ENCODE measurements at regions not wholly inside any gene's neighbourhood (a gene's known extent, or its start where the extent isn't known, plus 50 kb on each side); places are given as distances from the start of the nearest gene placed in this dataset.
"Not testable (repeated sequence)": the region's sequence is repeated elsewhere in the genome, so short reads cannot be mapped to it uniquely, and the experiment has no call there.

DNA sequence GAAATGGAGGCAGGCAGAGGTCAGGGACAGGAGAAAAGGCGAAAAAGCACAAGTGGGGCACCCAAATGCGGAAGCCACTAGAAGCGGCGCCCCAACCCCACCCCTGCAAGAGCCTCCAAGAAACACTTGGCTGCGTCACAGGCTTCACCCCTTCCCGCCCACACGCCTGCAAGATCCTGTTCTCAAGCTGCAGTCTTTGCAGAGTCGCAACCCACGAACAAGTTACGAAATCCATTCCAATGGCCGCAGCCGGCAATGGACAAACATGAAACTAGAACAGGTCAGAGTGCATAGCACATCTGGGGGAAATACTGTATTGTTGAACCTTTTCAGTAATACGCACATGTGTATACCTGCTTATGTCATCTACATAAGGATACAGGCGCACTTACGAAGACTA, 103.6 kb downstream of the PSMG1 start:
- no peak for DNase-seq
- Histone ChIP-seq H3K36me3 (replicated peaks; ENCODE audit: control insufficient read depth, insufficient read depth, low read length) (no peaks in the 10 kb centered on the region), H3K4me3 (ENCODE audit: insufficient read depth, low read depth, low read length) (no peak overlapping the region), H3K27me3 (ENCODE audit: control insufficient read depth, insufficient read depth, low read length) (no peaks in the 10 kb centered on the region; the same call in 1 of the 2 replicates)

DNA sequence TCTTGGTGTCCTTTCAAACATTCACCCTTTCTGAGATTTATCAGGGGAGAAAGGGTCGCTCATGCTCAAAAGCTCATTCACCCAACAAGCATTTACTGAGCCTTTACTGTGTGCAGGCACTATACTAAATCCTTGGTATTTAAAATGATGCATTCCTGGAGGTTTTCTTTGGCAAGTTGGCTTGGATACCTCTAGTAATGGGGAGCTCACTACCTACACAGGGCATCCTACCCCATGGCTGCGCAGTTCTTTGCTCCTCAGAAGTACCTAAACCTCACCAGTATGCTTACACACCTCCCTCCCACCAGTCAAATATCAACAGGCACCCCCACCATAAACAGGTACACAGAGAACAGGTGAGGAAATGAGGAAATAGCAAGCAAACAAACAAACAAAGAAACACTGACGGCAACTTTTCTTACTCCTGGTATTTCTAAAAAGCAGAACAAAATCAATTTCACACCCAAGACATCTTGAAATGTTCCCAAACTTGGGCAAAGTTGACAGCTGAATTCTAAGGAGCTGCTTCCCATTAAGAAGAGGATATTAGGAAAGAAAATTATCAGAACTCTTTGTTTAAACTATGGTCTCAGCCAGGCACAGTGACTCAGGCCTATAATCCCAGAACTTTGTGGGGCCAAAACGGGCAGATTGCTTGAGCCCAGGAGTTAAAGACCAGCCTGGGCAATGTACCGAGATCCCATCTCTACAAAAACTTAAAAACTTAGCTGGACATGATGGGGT, 104.8 kb downstream of the PSMG1 start:
- no peak overlapping the region for H3K4me3 ChIP-seq (ENCODE audit: insufficient read depth, low read depth, low read length)
- H3K36me3 ChIP-seq (replicated peaks; ENCODE audit: control insufficient read depth, insufficient read depth, low read length), result no peaks in the 10 kb centered on the region
- DNase-seq, result no peak
- H3K27me3 ChIP-seq (ENCODE audit: control insufficient read depth, insufficient read depth, low read length), result no peaks in the 10 kb centered on the region; the same call in 1 of the 2 replicates

DNA sequence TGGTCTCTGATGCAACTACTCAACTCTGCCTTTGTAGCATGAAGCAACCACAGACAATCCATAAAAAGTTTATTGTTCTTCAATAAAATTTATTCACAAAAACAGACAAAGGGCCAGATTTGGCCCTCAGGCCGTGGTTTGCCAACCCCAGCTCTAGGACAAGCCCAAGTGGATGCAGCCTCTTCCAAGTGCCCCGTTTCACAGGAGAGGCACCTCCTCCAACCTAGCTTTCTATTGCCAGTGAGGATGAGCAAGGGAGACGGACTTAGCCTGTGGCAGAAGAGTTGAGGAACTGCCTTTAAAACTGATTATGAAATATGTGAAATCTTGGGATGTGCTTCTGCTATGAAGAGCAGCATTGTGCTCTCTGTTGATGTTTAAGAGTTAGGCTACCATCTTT, 105.4 kb downstream of the PSMG1 start:
- DNase-seq, result no peak
- no peaks in the 10 kb centered on the region; the same call in 1 of the 2 replicates for H3K27me3 ChIP-seq (ENCODE audit: control insufficient read depth, insufficient read depth, low read length)
- H3K4me3 ChIP-seq (ENCODE audit: insufficient read depth, low read depth, low read length), result no peak overlapping the region
- H3K36me3 ChIP-seq (replicated peaks; ENCODE audit: control insufficient read depth, insufficient read depth, low read length), result no peaks in the 10 kb centered on the region

DNA sequence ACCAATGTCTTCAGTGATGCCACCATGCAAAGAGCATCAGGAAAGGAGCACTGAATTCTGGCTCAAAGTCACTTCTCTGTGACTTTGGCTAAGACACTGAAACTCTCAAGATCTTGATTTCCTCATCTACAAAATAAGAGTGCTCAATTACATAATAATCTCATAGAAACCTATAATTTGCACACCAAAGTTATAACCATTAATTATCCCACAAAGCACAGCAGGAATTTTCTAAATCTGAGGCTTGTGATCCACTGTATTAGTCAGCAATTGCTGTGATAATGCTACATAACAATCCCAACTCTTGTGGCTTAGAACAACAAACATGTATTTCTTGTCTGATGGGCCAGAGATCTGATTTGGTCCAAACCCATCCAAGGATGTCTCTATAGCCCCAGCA, 108.7 kb downstream of the PSMG1 start:
- no peaks in the 10 kb centered on the region; the same call in 1 of the 2 replicates for H3K27me3 ChIP-seq (ENCODE audit: control insufficient read depth, insufficient read depth, low read length)
- DNase-seq, result no peak
- no peak overlapping the region for H3K4me3 ChIP-seq (ENCODE audit: insufficient read depth, low read depth, low read length)
- H3K36me3 ChIP-seq (replicated peaks; ENCODE audit: control insufficient read depth, insufficient read depth, low read length), result no peaks in the 10 kb centered on the region

DNA sequence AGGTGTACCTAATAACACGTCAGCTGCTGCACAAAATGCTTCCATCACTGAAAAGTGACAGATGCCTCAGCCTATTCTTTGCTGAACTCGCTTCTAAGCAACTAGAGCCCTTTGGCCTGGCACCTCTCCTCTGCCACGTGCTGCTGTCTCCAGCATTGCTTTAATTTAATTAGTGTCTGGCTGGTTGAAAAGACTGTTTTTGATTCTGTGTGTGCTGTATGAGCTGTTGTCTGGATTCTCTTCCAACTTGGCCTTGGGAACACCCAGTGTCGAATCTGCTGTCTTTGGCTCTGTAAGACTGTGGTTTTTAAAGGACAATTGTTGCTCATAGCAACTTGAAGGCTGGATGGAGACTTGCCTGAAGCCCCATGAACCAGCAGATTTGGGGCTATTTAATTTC, 109.5 kb downstream of the PSMG1 start:
- H3K36me3 ChIP-seq (replicated peaks; ENCODE audit: control insufficient read depth, insufficient read depth, low read length), result no peaks in the 10 kb centered on the region
- DNase-seq, result no peak
- H3K27me3 ChIP-seq (ENCODE audit: control insufficient read depth, insufficient read depth, low read length), result no peaks in the 10 kb centered on the region; the same call in 1 of the 2 replicates
- H3K4me3 ChIP-seq (ENCODE audit: insufficient read depth, low read depth, low read length), result no peak overlapping the region

DNA sequence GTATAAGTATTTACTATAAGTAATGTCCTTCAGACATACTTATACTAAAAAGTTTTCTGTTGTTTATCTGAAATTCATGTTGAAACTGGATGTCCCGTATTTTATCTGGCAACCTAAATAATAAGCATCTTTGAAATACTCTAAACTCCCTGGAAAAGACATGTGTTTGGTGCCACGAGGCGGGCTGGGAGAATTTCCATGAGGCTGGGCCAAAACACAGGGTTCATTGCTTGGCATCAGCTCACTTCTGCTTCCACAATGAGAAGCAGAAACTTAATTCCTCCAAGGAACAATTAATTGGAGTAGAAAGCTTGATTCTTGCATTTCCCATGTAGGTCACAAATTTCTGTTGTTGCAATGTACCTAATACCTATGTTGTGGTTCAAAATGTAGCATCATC, 110.2 kb downstream of the PSMG1 start:
- H3K27me3 ChIP-seq (ENCODE audit: control insufficient read depth, insufficient read depth, low read length), result no peaks in the 10 kb centered on the region; the same call in 1 of the 2 replicates
- no peak for DNase-seq
- H3K4me3 ChIP-seq (ENCODE audit: insufficient read depth, low read depth, low read length), result no peak overlapping the region
- H3K36me3 ChIP-seq (replicated peaks; ENCODE audit: control insufficient read depth, insufficient read depth, low read length), result no peaks in the 10 kb centered on the region

DNA sequence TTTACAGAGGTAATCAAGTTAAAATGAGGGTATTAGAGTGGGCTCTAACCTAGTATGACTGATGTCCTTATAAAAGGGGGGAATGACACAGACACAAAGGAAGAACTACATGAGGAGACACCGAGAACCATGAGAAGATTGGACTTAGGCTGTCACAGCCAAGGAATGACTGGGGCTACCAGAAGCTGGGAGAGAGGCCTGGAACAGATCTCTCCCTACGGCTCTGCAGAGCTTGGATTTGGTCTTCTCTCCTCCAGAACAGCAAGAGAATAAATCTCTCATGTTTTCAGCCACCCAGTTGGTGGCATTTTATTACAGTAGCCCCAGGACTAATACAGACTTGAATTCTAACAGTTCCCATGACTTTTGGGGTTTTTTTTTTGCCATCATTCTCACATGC, 110.8 kb downstream of the PSMG1 start:
- DNase-seq, result no peak
- no peak overlapping the region for H3K4me3 ChIP-seq (ENCODE audit: insufficient read depth, low read depth, low read length)
- H3K27me3 ChIP-seq (ENCODE audit: control insufficient read depth, insufficient read depth, low read length), result no peaks in the 10 kb centered on the region; the same call in 1 of the 2 replicates
- no peaks in the 10 kb centered on the region for H3K36me3 ChIP-seq (replicated peaks; ENCODE audit: control insufficient read depth, insufficient read depth, low read length)

DNA sequence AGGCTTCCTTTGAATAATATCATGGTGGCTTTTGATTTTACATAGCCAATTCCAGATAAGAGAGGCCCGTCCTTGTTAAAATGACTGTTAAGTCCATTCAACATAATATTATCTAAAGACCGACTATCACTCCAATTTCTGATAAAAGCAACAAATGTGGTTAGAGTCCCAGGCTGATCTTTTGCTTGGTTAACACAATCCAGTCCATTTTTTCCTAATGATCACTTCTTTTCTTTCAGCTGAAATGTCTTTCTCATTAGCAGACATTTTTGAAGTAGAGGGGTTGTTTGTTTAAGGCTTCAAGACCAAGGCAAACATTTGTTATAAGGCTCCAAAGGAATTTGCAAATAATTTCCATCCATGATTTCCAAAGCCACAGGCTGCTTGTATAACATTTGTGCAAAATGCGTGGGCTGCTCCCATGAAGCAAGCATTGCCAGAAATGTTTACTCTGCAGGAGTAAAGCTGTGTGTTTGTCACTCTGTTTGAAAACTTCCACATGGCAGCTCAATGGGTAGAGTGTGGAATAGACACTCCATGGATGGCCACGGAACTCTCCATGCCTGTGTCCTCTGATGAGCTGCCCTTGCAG, 111.5 kb downstream of the PSMG1 start:
- Histone ChIP-seq H3K36me3 (replicated peaks; ENCODE audit: control insufficient read depth, insufficient read depth, low read length) (no peaks in the 10 kb centered on the region), H3K27me3 (ENCODE audit: control insufficient read depth, insufficient read depth, low read length) (no peaks in the 10 kb centered on the region; the same call in 1 of the 2 replicates), H3K4me3 (ENCODE audit: insufficient read depth, low read depth, low read length) (no peak overlapping the region)
- DNase-seq, result no peak

DNA sequence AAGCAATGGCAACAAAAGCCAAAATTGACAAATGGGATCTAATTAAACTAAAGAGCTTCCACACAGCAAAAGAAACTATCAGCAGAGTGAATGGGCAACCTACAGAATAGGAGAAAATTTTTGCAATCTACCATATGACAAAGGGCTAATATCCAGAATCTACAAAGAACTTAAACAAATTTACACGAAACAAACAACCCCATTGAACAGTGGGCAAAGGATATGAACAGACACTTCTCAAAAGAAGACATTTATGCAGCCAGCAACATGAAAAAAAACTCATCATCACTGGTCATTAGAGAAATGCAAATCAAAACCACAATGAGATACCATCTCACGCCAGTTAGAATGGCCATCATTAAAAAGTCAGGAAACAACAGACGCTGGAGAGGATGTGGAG, 113.4 kb downstream of the PSMG1 start:
- not testable (repeated sequence) for H3K36me3 ChIP-seq (replicated peaks; ENCODE audit: control insufficient read depth, insufficient read depth, low read length); H3K4me3 ChIP-seq (ENCODE audit: insufficient read depth, low read depth, low read length); H3K27me3 ChIP-seq (ENCODE audit: control insufficient read depth, insufficient read depth, low read length); DNase-seq

DNA sequence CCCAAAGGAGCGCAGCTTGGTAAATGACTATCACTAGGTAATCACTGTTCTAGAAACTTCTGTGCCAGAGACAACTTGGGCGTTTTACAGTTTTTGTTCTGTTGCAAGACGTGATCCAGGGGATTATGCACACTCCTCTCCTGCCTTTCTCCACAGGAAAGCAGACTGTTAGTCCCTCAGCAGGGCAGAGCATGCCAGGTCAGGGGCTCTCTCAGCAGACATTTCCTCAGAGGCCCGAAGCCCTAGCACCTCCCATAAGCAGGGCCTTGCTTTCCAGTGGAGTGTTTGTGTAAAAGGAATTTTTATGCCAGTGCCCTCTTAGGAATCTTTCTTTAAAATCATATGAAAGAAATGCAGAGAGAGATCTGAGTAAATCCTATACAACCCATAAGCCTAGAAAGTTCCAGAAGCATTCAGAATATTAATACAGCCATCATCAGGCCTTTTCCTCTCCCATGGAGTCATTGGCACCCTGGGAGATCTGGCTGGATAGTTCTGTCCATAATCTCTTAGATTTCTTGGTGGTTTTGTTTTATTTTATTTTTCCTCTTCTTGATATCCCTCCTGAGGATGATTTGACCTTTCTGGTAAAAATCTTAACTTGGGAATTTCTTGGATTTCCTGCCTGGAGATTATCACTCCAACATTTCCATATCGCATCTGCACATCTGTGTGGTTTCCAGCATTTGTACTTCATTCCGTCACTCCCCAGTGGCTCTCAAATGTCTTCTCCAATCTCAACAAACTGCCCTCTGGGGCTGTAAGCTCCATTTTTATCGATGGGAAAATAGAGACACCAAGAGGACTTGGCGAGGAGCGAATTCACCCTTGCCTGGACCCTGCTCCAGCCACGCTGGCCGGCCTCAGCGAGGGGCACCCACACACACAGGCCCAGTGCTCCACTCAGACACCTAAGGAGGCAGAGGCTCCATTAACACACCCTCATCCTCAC, 116.1 kb downstream of the PSMG1 start:
- Histone ChIP-seq H3K27me3 (ENCODE audit: control insufficient read depth, insufficient read depth, low read length) (no peaks in the 10 kb centered on the region), H3K4me3 (ENCODE audit: insufficient read depth, low read depth, low read length) (no peak overlapping the region), H3K36me3 (replicated peaks; ENCODE audit: control insufficient read depth, insufficient read depth, low read length) (no peaks in the 10 kb centered on the region)
- DNase-seq, result peak; percentile 39

DNA sequence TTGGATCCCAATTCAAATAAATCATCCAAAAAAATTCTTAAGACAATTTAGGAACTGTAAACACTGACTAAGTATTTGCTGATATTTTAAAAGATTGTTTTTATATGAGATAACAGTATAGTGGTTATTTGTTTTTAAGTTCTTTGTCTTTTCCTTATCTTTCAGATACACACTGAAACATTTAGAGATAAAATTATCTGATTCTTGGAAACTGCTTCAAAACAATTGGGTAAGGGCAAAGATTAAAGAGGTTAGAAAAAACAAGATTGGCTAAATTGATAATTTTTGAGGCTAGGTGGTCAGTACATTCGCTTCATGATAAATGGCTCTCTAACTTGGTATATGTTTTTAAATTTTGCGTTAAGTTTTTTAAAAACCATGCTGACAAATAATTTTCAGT, 117.3 kb downstream of the PSMG1 start:
- H3K27me3 ChIP-seq (ENCODE audit: control insufficient read depth, insufficient read depth, low read length), result no peaks in the 10 kb centered on the region
- H3K36me3 ChIP-seq (replicated peaks; ENCODE audit: control insufficient read depth, insufficient read depth, low read length), result no peaks in the 10 kb centered on the region
- DNase-seq, result no peak
- no peak overlapping the region for H3K4me3 ChIP-seq (ENCODE audit: insufficient read depth, low read depth, low read length)

DNA sequence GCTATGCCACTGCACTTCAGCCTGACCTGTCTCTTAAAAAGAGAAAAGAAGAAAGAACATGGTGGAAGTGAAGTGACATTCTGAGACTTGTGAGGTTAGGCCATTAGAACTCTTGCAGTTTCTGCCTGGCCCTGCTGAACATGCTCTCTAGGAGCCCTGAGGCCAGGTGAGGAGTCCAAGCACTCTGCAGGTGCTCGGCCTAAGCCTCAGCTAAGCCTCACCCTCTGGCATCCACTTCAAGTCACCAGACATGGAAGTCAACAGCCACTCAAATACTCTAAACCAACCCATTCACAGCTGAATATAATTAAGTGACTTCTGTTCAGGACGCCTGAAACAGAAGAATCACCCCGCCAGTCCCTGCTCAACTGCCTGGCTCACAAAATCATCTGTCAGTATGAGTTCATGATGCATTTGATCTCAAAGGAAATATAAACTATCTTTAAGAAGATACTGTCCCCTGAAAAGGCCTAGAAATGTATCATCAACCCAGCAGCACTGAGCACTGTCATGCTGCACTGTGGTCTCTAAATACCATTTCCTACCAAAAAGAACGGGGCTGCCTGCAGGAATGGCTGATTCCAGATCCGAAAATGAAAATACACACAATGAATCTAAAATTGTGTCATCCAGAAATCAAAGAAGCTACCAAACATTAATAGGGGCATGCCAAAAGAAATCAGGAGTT, 118.8 kb downstream of the PSMG1 start:
- Histone ChIP-seq H3K4me3 (ENCODE audit: insufficient read depth, low read depth, low read length) (no peak overlapping the region), H3K27me3 (ENCODE audit: control insufficient read depth, insufficient read depth, low read length) (no peaks in the 10 kb centered on the region), H3K36me3 (replicated peaks; ENCODE audit: control insufficient read depth, insufficient read depth, low read length) (no peaks in the 10 kb centered on the region)
- no peak for DNase-seq

DNA sequence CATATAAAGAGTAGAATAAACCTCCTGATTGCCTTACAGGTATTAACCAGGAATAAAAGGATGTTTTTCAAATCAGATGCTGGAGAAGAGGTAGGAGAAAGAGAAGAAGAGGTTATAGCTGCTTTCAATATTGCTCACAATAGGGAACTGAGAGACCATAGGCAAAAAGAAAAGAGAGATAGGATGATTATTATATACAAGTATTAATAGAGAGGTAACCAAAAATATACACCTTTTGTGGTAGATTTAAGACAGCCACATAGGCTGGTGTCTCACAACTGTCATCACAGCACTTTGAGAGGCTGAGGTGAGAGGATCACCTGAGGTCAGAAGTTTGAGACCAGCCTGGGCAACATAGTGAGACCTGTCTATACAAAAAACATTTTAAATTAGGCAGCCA, 119.7 kb downstream of the PSMG1 start:
- no peak for DNase-seq
- no peak overlapping the region for H3K4me3 ChIP-seq (ENCODE audit: insufficient read depth, low read depth, low read length)
- H3K27me3 ChIP-seq (ENCODE audit: control insufficient read depth, insufficient read depth, low read length), result no peaks in the 10 kb centered on the region
- no peaks in the 10 kb centered on the region for H3K36me3 ChIP-seq (replicated peaks; ENCODE audit: control insufficient read depth, insufficient read depth, low read length)

DNA sequence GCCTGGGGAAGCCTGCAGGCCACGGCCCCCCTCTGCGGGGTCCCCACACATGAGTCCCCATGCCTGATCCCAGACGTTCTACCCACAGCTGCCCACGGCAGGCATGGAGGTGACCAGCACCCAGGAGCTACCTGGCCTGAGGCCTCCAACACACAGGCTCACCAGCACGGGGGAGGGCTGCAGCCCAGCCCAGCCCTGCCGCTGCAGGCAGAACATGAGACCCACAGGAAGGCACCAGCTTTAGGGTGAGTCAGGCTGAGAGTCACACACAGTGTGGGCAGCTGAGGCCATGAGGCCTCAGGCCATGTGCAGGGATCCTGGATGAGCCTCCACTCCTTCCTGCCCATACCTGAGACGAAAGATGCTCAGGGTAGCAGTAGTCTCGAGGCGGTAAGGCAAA, 121.1 kb downstream of the PSMG1 start:
- DNase-seq, result no peak
- Histone ChIP-seq H3K4me3 (ENCODE audit: insufficient read depth, low read depth, low read length) (no peak overlapping the region), H3K27me3 (ENCODE audit: control insufficient read depth, insufficient read depth, low read length) (no peaks in the 10 kb centered on the region), H3K36me3 (replicated peaks; ENCODE audit: control insufficient read depth, insufficient read depth, low read length) (no peaks in the 10 kb centered on the region)

Data from H7 (cell line).